ENCODE measurements at regions not wholly inside any gene's neighbourhood (a gene's known extent, or its start where the extent isn't known, plus 50 kb on each side); places are given as distances from the start of the nearest gene placed in this dataset.

DNA sequence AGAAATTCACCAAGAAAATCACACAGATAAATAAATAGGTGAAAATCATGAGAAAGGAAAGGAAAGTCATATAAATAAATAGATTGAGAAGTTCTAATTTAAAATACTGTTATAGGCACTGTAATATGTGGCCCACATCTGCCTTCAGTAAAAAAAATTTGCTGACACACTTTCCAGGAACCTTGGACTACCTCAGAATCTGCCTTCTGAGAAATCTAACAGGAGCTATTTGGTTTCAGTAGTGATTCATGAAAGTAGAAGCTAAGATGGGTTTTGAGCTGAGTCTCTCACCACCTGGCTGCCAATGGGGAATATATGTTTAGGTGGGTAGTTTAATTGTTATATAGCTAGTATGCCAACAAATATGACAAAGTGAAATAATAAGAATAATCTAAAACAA is 810.0 kb downstream of the RAB28 start:
- H3K4me1 ChIP-seq = no peaks in the 10 kb centered on the region
- no peaks in the 10 kb centered on the region for H3K36me3 ChIP-seq
- DNase-seq (ENCODE audit: low spot score in 2 of 2) = no peak
- TF ChIP-seq EP300 (IDR thresholded peaks at IDR 0.05) (no peak), POLR2AphosphoS5 (IDR thresholded peaks at IDR 0.05) (no peak), POLR2A (IDR thresholded peaks at IDR 0.05) (no peak)
- TF ChIP-seq, protein P1, sequence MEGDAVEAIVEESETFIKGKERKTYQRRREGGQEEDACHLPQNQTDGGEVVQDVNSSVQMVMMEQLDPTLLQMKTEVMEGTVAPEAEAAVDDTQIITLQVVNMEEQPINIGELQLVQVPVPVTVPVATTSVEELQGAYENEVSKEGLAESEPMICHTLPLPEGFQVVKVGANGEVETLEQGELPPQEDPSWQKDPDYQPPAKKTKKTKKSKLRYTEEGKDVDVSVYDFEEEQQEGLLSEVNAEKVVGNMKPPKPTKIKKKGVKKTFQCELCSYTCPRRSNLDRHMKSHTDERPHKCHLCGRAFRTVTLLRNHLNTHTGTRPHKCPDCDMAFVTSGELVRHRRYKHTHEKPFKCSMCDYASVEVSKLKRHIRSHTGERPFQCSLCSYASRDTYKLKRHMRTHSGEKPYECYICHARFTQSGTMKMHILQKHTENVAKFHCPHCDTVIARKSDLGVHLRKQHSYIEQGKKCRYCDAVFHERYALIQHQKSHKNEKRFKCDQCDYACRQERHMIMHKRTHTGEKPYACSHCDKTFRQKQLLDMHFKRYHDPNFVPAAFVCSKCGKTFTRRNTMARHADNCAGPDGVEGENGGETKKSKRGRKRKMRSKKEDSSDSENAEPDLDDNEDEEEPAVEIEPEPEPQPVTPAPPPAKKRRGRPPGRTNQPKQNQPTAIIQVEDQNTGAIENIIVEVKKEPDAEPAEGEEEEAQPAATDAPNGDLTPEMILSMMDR (IDR thresholded peaks at IDR 0.05) = no peak
- H3K27me3 ChIP-seq = no peaks in the 10 kb centered on the region
- peaks cover 18% of the 10 kb centered on the region for H3K9me3 ChIP-seq
- H3K4me3 ChIP-seq = no peak overlapping the region
- H3K27ac ChIP-seq = no peak overlapping the region

GRCh38 chr4:12672303-12672702 is 811.8 kb downstream of the RAB28 start:
- H3K36me3 ChIP-seq = no peaks in the 10 kb centered on the region

GRCh38 chr4:12658146-12658545 is 826.0 kb downstream of the RAB28 start:
- Histone ChIP-seq H3K9me3 (no peaks in the 10 kb centered on the region), H3K36me3 (no peaks in the 10 kb centered on the region), H3K4me1 (no peaks in the 10 kb centered on the region), H3K27me3 (no peaks in the 10 kb centered on the region), H3K4me3 (no peak overlapping the region), H3K27ac (no peak overlapping the region)
- no peak for DNase-seq (ENCODE audit: low spot score in 2 of 2)
- TF ChIP-seq, protein P1 (IDR thresholded peaks at IDR 0.05) = no peak
- no peak for TF ChIP-seq POLR2A (IDR thresholded peaks at IDR 0.05)
- TF ChIP-seq EP300 (IDR thresholded peaks at IDR 0.05) = no peak
- TF ChIP-seq POLR2AphosphoS5 (IDR thresholded peaks at IDR 0.05) = no peak
- WGBS = 80% methylated on average over 2 of the region's 2 CpGs

More at GRCh38 chr4:12672303-12672702, 811.8 kb downstream of the RAB28 start:
- Histone ChIP-seq H3K27me3 (no peaks in the 10 kb centered on the region), H3K4me1 (no peaks in the 10 kb centered on the region), H3K4me3 (no peak overlapping the region), H3K27ac (no peak overlapping the region), H3K9me3 (peaks cover 18% of the 10 kb centered on the region)
- TF ChIP-seq POLR2A (IDR thresholded peaks at IDR 0.05) (no peak), POLR2AphosphoS5 (IDR thresholded peaks at IDR 0.05) (no peak), EP300 (IDR thresholded peaks at IDR 0.05) (no peak)
- TF ChIP-seq, protein P1 (IDR thresholded peaks at IDR 0.05) = no peak
- no peak for DNase-seq (ENCODE audit: low spot score in 2 of 2)
- 80% methylated on average over 4 of the region's 4 CpGs for WGBS

GRCh38 chr4:12651876-12652275 is 832.3 kb downstream of the RAB28 start:
- H3K27ac ChIP-seq = no peak overlapping the region
- DNase-seq (ENCODE audit: low spot score in 2 of 2) = no peak
- TF ChIP-seq, protein P1 (IDR thresholded peaks at IDR 0.05) = no peak
- no peak for TF ChIP-seq POLR2AphosphoS5 (IDR thresholded peaks at IDR 0.05)
- H3K27me3 ChIP-seq = no peaks in the 10 kb centered on the region
- no peaks in the 10 kb centered on the region for H3K9me3 ChIP-seq
- no peaks in the 10 kb centered on the region for H3K36me3 ChIP-seq
- no peak overlapping the region for H3K4me3 ChIP-seq
- no peaks in the 10 kb centered on the region for H3K4me1 ChIP-seq
- 38% methylated on average over 3 of the region's 3 CpGs for WGBS

GRCh38 chr4:12645732-12646131 is 838.4 kb downstream of the RAB28 start:
- Histone ChIP-seq H3K4me1 (no peaks in the 10 kb centered on the region), H3K27ac (no peak overlapping the region), H3K4me3 (no peak overlapping the region), H3K36me3 (no peaks in the 10 kb centered on the region), H3K27me3 (no peaks in the 10 kb centered on the region), H3K9me3 (no peaks in the 10 kb centered on the region)
- no peak for DNase-seq (ENCODE audit: low spot score in 2 of 2)
- no peak for TF ChIP-seq POLR2AphosphoS5 (IDR thresholded peaks at IDR 0.05)

DNA sequence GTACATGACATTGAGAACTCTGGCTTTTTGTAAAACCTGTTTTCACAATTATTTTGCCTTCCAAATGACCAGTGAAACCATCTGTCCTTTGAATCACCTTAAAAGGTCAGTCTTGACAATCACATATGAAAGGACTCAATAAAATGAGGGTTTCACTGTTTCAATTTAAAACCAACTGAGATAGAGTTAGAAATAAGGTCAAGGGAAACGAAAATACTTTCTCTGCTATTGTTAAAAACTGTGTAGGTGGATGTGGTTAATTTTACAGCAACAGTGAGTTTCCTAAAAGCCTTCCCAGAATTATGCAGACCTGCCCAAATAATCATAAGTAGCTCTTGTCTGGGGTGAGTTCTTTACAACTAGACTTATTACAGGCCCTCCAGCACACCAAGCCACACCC is 839.9 kb downstream of the RAB28 start:
- TF ChIP-seq, protein P1 (IDR thresholded peaks at IDR 0.05) = no peak
- TF ChIP-seq POLR2AphosphoS5 (IDR thresholded peaks at IDR 0.05) (no peak), EP300 (IDR thresholded peaks at IDR 0.05) (no peak), POLR2A (IDR thresholded peaks at IDR 0.05) (no peak)
- no peak overlapping the region for H3K27ac ChIP-seq
- no peak for DNase-seq (ENCODE audit: low spot score in 2 of 2)
- WGBS = 38% methylated on average over 1 of the region's 1 CpG
- no peaks in the 10 kb centered on the region for H3K9me3 ChIP-seq
- no peaks in the 10 kb centered on the region for H3K27me3 ChIP-seq
- no peak overlapping the region for H3K4me3 ChIP-seq
- H3K36me3 ChIP-seq = no peaks in the 10 kb centered on the region
- no peaks in the 10 kb centered on the region for H3K4me1 ChIP-seq
